ENCODE measurements at regions not wholly inside any gene's neighbourhood (a gene's known extent, or its start where the extent isn't known, plus 50 kb on each side); places are given as distances from the start of the nearest gene placed in this dataset.

DNA sequence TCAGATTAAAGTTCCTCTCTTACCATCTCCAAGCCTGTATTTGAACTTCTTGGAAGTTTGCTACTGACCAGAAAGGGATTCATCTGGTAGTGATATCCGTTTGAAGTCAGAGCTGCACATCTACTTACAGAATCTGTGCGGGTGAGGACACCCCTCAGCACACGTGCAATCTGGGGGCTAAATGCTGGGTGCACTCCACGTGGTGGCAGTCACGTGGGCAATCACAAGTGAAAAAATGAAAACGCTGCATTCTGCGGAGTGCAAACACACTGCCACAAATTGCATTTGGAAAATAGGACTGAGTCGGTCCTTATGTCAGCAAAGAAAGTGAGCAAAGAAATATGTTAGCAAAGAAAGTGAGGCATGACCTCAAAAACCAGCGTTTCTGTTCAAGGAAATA, 76.1 kb upstream of the GYPC start:
- Histone ChIP-seq H3K27me3 (ENCODE audit: control insufficient read depth in 2 of 2, insufficient read depth in 2 of 2, low read length in 2 of 2) (no peaks in the 10 kb centered on the region), H2AFZ (ENCODE audit: insufficient read depth, low read depth, low read length, poor library complexity, severe bottlenecking) (no peak overlapping the region), H3K9me3 (replicated peaks in 1 of 2; ENCODE audit: control insufficient read depth in 1 of 2, insufficient read depth in 1 of 2, low read length in 2 of 2) (no peaks in the 10 kb centered on the region), H3K36me3 (replicated peaks in 1 of 2; ENCODE audit: control insufficient read depth in 1 of 2, insufficient read depth in 2 of 2, low read length in 2 of 2) (no peaks in the 10 kb centered on the region), H3K27ac (ENCODE audit: low read depth in 1 of 2, low read length in 2 of 2) (no peak overlapping the region), H3K4me1 (ENCODE audit: control insufficient read depth in 1 of 2, insufficient read depth in 2 of 2, low read length in 2 of 2) (no peaks in the 10 kb centered on the region), H3K4me2 (replicated peaks; ENCODE audit: extremely low read depth, low read length, poor library complexity, severe bottlenecking) (no peak overlapping the region), H4K20me1 (ENCODE audit: insufficient read depth, low read length) (no peaks in the 10 kb centered on the region), H3K9ac (ENCODE audit: insufficient read depth, low read length, poor library complexity, severe bottlenecking) (no peak overlapping the region), H3K4me3 (replicated peaks in 1 of 3; ENCODE audit: low read depth in 2 of 3, low read length in 3 of 3) (no peak overlapping the region), H3K79me2 (ENCODE audit: insufficient read depth, low read length) (no peaks in the 10 kb centered on the region)
- Mint-ChIP-seq H3K4me3 (no peak overlapping the region), H3K27me3 (ENCODE audit: low read depth in 3 of 3) (no peaks in the 10 kb centered on the region), H3K9me3 (peaks cover 0 to 5% (median 1%) of the 10 kb centered on the region in 7 donors), H3K4me1 (no peaks in the 10 kb centered on the region), H3K27ac (no peak overlapping the region), H3K36me3 (no peaks in the 10 kb centered on the region)
- TF ChIP-seq, protein P1, sequence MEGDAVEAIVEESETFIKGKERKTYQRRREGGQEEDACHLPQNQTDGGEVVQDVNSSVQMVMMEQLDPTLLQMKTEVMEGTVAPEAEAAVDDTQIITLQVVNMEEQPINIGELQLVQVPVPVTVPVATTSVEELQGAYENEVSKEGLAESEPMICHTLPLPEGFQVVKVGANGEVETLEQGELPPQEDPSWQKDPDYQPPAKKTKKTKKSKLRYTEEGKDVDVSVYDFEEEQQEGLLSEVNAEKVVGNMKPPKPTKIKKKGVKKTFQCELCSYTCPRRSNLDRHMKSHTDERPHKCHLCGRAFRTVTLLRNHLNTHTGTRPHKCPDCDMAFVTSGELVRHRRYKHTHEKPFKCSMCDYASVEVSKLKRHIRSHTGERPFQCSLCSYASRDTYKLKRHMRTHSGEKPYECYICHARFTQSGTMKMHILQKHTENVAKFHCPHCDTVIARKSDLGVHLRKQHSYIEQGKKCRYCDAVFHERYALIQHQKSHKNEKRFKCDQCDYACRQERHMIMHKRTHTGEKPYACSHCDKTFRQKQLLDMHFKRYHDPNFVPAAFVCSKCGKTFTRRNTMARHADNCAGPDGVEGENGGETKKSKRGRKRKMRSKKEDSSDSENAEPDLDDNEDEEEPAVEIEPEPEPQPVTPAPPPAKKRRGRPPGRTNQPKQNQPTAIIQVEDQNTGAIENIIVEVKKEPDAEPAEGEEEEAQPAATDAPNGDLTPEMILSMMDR (IDR thresholded peaks at IDR 0.05): no peak
- WGBS (ENCODE audit: insufficient coverage): 100% methylated on average over 8 of the region's 9 CpGs
- intact Hi-C loops (cut with micrococcal nuclease): no loop called here
- no peak for DNase-seq

DNA sequence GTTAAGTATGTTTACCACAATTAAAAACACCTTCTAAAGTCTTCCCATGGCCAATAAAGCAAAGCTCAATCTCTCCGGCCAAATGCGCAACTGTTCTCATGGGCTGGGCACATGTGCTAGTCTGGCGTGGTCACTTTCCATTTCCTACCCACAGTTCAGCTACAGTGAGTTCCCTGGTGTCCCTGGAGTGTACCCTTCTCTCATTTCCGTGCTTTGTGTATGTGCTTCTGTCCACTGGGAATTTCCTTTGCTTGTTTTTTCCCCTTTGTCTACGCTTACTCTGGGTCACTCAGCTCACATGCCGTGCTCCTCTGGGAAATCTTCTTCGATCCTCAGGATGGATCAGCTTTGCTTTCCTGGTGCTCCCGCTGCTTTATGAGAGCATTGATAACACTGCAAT, 69.6 kb upstream of the GYPC start:
- no peaks in the 10 kb centered on the region for H3K36me3 Mint-ChIP-seq
- no peaks in the 10 kb centered on the region for H3K36me3 ChIP-seq (replicated peaks in 1 of 2; ENCODE audit: control insufficient read depth in 1 of 2, insufficient read depth in 2 of 2, low read length in 2 of 2)
- intact Hi-C loops (cut with micrococcal nuclease): no loop called here
- H3K9ac ChIP-seq (ENCODE audit: insufficient read depth, low read length, poor library complexity, severe bottlenecking): no peak overlapping the region
- peaks cover 0 to 7% (median 2%) of the 10 kb centered on the region in 7 donors for H3K9me3 Mint-ChIP-seq
- no peaks in the 10 kb centered on the region for H3K9me3 ChIP-seq (replicated peaks in 1 of 2; ENCODE audit: control insufficient read depth in 1 of 2, insufficient read depth in 1 of 2, low read length in 2 of 2)
- no peak overlapping the region for H3K27ac Mint-ChIP-seq
- TF ChIP-seq, protein P1 (IDR thresholded peaks at IDR 0.05): no peak
- H3K27me3 Mint-ChIP-seq (ENCODE audit: low read depth in 3 of 3): no peaks in the 10 kb centered on the region
- no peaks in the 10 kb centered on the region for H3K79me2 ChIP-seq (ENCODE audit: insufficient read depth, low read length)
- WGBS (ENCODE audit: insufficient coverage): 80% methylated on average over 5 of the region's 8 CpGs
- no peak overlapping the region for H3K4me3 ChIP-seq (replicated peaks in 1 of 3; ENCODE audit: low read depth in 2 of 3, low read length in 3 of 3)
- H4K20me1 ChIP-seq (ENCODE audit: insufficient read depth, low read length): no peaks in the 10 kb centered on the region
- H3K27me3 ChIP-seq (ENCODE audit: control insufficient read depth in 2 of 2, insufficient read depth in 2 of 2, low read length in 2 of 2): no peaks in the 10 kb centered on the region
- no peaks in the 10 kb centered on the region for H3K4me1 Mint-ChIP-seq
- no peak for DNase-seq
- H3K27ac ChIP-seq (ENCODE audit: low read depth in 1 of 2, low read length in 2 of 2): no peak overlapping the region
- no peak overlapping the region for H3K4me3 Mint-ChIP-seq
- no peaks in the 10 kb centered on the region for H3K4me1 ChIP-seq (ENCODE audit: control insufficient read depth in 1 of 2, insufficient read depth in 2 of 2, low read length in 2 of 2)
- no peak overlapping the region for H3K4me2 ChIP-seq (replicated peaks; ENCODE audit: extremely low read depth, low read length, poor library complexity, severe bottlenecking)
- no peak overlapping the region for H2AFZ ChIP-seq (ENCODE audit: insufficient read depth, low read depth, low read length, poor library complexity, severe bottlenecking)
